HG03159 (cell line): ENCODE measurements at regions not wholly inside any gene's neighbourhood (a gene's known extent, or its start where the extent isn't known, plus 50 kb on each side); places are given as distances from the start of the nearest gene placed in this dataset.
"Not testable (repeated sequence)": the region's sequence is repeated elsewhere in the genome, so short reads cannot be mapped to it uniquely, and the experiment has no call there.

Experiments used
- ATAC-seq: cut with Tn5 transposase; IDR thresholded peaks from one replicate; pipeline ENCODE4 v1.9.1; 2021; ENCODE audit warnings: mild to moderate bottlenecking, moderate library complexity; ENCODE audit not compliant: unreplicated experiment

GRCh38 chrX:117510453-117510852 lies 606.2 kb downstream of the KLHL13 start:
- ATAC-seq, result no peak

- no peak for ATAC-seq
Observed at GRCh38 chrX:117508021-117508420, 608.6 kb downstream of the KLHL13 start.

GRCh38 chrX:117487421-117487820 lies 629.2 kb downstream of the KLHL13 start:
- ATAC-seq, result no peak

- ATAC-seq, result no peak
Observed at GRCh38 chrX:117483950-117484349, 632.7 kb downstream of the KLHL13 start.

- no peak for ATAC-seq
Observed at GRCh38 chrX:117458243-117458968, 658.2 kb downstream of the KLHL13 start.

- no peak for ATAC-seq
Observed at GRCh38 chrX:117455787-117456186, 660.8 kb downstream of the KLHL13 start.

- ATAC-seq, result no peak
Observed at GRCh38 chrX:117429501-117429900, 687.1 kb downstream of the KLHL13 start.

GRCh38 chrX:117407449-117408150 lies 709.0 kb downstream of the KLHL13 start:
- no peak for ATAC-seq

GRCh38 chrX:117400839-117401238 lies 715.8 kb downstream of the KLHL13 start:
- no peak for ATAC-seq

GRCh38 chrX:117400005-117400404 lies 716.6 kb downstream of the KLHL13 start:
- ATAC-seq, result no peak

- no peak for ATAC-seq
Observed at GRCh38 chrX:117397844-117398243, 718.8 kb downstream of the KLHL13 start.

- not testable (repeated sequence) for ATAC-seq
Observed at GRCh38 chrX:117394506-117395070, 722.0 kb downstream of the KLHL13 start.

GRCh38 chrX:117392360-117392759 lies 724.2 kb downstream of the KLHL13 start:
- not testable (repeated sequence) for ATAC-seq

- ATAC-seq, result no peak
Observed at GRCh38 chrX:117376460-117376859, 740.1 kb downstream of the KLHL13 start.

GRCh38 chrX:117335209-117335608 lies 781.4 kb downstream of the KLHL13 start:
- no peak for ATAC-seq

- no peak for ATAC-seq
Observed at GRCh38 chrX:117327373-117327772, 789.2 kb downstream of the KLHL13 start.

GRCh38 chrX:117325706-117326105 lies 790.9 kb downstream of the KLHL13 start:
- no peak for ATAC-seq

- ATAC-seq, result no peak
Observed at GRCh38 chrX:117305168-117305766, 811.3 kb downstream of the KLHL13 start.

- ATAC-seq, result no peak
Observed at GRCh38 chrX:117301086-117301485, 815.5 kb downstream of the KLHL13 start.

- ATAC-seq, result no peak
Observed at GRCh38 chrX:117291760-117292159, 824.9 kb downstream of the KLHL13 start.

GRCh38 chrX:117274965-117275364 lies 812.2 kb upstream of the CT83 start:
- ATAC-seq, result no peak
